ENCODE measurements at regions not wholly inside any gene's neighbourhood (a gene's known extent, or its start where the extent isn't known, plus 50 kb on each side); places are given as distances from the start of the nearest gene placed in this dataset.

DNA sequence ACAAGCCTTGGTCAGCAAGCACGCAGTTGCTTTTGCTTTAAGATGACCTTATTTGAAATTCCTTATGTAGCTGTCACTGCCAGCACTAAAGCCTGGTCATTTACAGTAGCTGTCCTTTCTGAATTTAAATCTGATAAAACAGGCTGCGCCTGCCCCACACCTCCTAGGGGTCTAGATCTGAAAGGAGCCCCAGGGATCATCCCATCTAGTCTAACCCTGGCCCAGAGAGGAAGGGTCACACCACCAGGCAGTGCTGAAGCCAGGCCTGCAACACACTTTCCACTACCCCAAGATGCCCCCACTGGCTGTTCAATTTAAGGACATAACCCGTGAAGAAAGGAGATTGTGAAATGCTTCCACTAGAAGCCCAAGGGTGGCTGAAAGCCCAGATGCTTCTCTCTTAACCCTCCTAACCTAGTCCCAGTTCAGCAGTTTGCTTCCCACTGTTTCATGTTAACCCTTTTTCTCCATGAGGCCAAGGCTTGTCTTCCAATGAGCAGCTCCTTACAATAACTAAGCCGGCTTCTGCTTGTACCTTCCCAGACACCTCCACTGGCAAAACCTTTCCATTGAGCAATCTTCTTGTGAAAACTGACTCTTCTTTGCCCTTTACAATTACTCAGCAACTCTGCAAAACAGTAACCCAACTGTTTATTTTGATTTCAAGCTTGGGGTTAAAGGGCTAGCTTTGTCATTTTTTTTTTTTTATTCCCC, 198.9 kb upstream of the LPP start:
- TF ChIP-seq, protein P1, sequence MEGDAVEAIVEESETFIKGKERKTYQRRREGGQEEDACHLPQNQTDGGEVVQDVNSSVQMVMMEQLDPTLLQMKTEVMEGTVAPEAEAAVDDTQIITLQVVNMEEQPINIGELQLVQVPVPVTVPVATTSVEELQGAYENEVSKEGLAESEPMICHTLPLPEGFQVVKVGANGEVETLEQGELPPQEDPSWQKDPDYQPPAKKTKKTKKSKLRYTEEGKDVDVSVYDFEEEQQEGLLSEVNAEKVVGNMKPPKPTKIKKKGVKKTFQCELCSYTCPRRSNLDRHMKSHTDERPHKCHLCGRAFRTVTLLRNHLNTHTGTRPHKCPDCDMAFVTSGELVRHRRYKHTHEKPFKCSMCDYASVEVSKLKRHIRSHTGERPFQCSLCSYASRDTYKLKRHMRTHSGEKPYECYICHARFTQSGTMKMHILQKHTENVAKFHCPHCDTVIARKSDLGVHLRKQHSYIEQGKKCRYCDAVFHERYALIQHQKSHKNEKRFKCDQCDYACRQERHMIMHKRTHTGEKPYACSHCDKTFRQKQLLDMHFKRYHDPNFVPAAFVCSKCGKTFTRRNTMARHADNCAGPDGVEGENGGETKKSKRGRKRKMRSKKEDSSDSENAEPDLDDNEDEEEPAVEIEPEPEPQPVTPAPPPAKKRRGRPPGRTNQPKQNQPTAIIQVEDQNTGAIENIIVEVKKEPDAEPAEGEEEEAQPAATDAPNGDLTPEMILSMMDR (conservative IDR thresholded peaks at IDR 0.05), result no peak
- no peak for TF ChIP-seq ZFX (IDR thresholded peaks at IDR 0.05)
